HG03045 (cell line): ENCODE measurements at regions not wholly inside any gene's neighbourhood (a gene's known extent, or its start where the extent isn't known, plus 50 kb on each side); places are given as distances from the start of the nearest gene placed in this dataset.

Experiments
- ATAC-seq: cut with Tn5 transposase; IDR thresholded peaks from one replicate; pipeline ENCODE4 v1.9.1; 2021; ENCODE audit warnings: mild to moderate bottlenecking, moderate library complexity; ENCODE audit not compliant: unreplicated experiment

DNA sequence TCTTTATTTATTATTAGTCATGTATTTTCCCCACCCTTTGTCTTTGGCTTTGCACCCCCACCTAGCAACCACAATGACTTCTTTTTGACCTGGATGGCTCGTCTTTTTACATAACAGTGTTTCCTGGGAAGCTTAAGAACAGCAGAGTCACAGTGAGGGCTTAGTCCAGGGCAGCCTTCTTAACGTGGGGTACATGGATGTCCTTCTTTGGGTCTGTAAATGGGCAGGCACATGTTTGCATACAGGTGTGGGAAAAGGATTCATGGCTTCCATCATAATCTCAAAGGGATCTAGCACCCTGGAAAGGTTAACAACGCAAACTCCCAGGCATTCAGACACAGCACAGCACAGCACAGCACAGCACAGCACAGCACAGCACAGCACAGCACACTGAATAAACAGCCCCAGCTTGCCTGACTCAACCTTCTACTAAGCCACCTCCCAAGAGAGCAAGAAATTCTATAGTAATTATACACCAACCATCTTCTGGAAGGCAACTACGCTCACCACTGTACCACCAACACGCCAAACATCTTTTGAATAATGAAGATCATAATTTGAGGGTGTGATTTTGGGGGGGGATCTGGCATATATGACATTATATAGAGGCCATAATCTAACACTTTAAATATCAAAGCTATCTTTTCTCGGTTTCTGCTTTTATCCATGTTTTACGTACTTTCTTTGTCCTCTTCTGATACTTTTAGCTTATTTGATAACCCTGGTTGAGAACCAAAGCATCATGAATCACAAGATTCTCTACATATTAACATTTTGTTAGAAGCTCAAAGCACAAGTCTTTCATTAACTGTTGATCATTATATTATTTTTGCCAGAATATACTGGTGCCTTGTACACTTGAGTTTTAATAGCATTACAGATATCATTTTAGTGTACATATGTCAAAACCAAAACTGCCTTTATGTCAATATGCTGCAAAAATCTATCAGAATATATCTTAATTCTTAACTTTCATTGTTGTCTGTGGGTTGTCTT is 177.2 kb upstream of the KLF14 start:
- no peak for ATAC-seq

DNA sequence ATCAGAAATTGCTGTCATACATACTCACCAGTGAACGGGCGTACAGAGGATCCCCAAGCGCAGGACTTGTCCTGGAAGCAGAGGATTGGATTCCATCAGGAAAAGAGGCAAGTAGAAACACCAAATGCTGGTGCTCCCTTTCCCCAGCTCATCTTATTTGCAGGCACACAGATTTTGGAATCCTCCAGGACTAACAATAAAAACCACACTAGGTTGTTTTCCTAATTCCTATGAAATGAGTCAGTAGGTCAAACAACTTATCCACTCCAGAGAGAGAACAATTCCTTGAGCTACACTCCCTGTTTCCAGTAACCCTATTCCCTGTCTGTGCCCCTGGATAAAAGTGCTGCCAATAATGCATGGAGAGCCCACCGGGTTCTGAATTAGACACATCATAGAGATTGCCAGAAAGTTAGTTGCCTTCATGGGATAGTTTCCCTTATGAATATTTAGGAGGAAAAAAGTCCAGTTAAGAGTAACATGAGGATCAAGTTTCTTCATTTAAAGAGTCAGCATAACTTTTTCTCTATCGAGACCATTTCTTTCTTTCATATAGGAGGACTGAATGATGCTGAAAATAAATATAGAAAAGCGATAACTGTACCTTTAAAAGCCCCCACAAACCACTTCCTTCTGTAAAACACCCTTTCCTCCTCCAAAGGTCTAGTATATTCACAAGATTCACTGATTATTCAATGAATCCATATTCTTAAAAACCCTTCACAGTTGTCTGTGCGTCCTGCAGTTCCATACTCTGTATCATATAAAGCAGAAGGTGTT is 178.3 kb upstream of the KLF14 start:
- ATAC-seq: no peak

DNA sequence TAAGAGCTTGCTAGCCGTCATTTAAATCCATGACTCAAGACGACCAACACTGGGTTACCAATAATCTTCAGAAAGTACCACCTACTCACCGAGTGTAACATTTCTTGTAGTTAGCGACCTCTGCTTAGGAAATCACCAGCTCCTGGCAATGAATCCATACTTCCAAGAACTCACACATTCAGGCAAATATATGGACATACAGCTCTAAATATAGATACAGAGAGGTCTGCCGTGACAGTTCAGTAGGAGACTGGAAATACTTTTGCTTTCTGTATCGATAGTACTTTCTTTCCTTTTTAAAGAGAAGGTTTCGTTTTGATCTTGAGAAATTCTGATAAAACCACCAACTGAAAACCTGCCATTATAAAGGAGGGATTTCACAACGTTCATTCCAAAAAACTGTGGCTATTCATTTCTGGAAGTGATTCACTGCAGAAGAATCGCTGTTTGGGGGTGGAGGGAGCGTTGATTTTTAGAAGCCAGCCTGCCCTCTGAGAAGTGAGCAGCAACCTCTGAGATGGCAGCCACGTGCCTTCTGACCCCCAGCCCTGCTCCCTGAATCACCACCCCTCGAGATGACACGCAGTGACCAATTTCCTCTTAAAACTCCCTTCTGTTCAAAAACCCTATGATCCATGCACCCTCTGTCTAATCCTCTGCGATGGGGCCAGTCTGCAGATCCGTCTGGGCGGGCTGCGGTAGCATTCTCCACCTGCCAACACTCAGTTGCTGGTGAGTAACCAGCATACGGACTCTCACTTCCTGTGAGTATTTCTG is 179.0 kb upstream of the KLF14 start:
- peak; percentile 87 for ATAC-seq

GRCh38 chr7:130913639-130914553 is 179.9 kb upstream of the KLF14 start:
- no peak for ATAC-seq

DNA sequence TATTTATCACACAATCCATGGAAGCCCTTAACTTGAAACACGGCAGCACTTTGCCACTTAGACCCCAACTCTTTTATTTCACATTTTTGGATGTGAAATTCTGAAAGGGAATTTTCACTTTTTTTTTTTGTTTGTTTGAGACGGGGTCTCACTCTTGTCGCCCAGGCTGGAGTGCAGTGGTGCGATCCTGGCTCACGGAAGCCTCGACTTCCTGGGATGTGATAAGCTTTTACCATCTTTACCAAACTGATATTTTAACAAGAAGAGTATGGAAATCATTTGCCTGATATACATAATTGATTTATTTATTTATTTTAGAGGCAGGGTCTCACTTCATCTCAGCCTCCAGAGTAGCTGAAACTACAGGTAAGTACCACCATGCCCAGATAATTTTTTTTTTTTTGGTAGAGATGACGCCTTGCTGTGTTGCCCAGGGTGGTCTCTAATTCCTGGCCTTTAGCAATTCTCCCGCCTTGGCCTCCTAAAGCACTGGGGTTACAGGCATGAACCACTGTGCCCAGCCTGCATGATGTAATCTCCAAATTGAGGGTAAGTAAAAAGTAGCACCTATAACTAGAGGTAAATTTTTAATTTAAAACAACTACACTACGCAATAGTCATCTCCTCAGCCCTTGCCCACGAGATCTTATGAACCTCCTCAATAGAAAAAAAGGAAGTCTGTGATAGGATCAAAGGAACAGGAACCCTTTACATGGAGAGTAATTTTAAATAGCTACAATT is 180.7 kb upstream of the KLF14 start:
- no peak for ATAC-seq

- no peak for ATAC-seq
Measured at GRCh38 chr7:130917669-130918128, 183.7 kb upstream of the KLF14 start.

DNA sequence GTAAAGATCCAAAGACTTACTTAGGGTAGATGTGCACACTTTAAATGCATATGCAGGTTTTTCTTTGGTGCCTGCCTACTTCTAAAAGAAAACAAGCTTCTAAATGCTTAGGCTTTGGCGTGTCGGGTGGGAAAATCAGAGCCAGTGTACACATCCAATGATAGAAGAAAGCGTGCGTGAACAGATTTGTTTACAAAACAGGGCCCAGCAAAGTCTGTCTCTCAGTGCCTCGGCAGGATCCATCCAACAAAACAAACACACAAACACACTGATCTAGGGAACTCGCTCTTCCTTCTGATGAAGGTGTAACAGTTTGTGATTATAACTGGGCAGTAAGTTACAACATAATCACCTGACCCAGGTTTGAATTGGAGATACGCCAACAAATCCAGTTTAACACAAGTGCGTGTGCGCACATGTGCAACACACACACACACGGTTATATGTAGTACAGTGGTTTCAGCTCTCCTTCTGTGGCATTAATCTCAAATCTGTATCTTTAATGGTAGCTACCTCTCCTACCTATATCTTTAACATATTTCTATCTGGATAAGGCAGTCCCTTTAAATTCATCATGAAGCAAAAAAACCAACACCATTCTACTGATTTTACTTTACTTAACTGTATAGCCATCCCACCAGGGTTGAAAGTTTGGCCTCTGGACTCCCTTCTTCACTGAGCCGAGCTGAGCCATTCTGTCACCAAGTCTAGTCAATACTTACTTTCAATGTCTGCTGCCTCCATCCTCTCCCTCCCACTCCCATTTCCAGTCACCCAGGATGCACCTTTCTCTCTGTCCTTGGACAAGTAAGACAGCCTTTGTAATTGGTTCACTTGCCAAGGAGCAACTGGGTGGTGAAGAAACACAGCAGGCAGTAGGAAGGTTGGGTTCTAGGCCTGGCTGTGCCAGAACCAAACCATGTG is 184.4 kb upstream of the KLF14 start:
- peak; percentile 39 for ATAC-seq

GRCh38 chr7:130919316-130920103 is 185.5 kb upstream of the KLF14 start:
- no peak for ATAC-seq

GRCh38 chr7:130920122-130920521 is 186.1 kb upstream of the KLF14 start:
- ATAC-seq: no peak

DNA sequence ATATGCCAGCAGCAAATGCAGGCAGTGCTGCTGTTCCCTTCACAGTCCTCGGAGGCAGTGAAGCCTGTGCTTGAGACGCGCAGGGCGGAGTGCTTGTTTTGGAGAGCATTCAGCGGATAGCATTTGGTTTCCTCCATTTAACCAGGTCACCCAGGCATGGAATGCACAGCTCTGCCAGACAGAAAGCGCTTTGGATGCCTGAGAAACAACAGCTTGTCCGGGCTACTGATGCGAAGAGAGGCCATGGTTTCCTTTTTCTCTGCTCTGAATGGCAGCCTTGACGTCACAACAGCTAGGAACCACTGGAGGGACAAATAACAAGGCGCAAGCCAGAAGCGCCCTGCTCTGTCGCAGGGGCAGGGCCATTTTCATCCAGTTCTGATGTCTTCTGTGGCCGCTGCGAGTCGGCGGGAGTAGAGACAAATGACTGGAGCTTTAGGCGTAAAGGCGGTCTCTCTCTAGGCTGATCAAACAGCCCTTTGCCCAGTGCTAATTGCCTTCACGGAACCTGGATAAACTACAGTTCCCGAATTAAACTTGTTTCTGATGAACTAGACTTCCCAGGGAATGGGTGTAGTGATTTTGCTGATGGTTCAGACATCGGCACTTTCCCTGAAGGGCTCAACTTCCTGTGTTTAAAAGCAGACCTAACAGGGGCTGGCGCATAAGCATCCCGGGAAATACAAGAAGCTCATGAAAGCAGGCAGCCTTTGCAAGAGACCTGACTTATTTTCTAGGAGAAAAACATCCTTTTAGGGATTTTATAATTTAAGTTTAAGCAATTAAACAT is 187.6 kb upstream of the KLF14 start:
- no peak for ATAC-seq

DNA sequence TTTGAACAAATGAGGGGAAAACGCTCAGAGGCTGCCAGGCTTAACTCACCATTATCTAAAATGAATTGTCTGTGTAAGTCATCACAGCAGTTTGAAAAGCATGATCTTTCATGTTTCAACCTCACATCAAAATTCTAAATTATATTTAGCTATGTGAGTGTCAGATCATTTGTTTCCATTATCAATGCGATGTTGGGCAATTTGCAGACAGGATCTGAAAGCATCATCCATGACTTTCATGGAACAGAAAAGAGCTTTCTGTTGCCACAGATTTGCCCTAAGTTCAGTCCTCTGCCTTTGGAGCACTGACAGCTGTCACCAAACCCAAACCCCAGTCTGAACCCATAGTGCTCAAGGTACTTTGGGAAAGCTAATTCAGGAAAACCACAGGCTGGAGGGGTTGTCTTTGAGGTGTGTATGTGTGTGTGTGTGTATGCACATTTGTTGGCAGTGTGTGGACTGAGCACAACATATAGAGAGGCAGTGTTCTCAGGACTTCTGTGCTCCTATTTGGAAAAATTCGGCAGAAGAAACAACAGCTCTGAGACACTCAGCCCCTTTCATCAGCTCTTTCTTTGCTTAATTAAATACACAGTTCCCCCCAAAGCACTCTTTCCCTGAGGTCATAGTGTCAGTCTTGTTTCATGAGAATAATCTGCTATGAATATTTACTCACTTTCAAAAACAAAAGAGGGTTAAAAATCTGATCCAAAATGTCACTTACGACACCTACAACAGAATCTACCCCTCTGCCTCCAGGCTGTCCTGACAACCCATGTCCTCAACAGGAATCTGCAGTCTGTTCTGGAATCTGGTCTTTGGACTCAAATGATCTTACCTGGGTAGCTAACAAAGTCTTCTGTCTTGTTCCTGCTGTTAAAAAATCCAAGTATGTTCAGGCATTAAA is 188.5 kb upstream of the KLF14 start:
- no peak for ATAC-seq

DNA sequence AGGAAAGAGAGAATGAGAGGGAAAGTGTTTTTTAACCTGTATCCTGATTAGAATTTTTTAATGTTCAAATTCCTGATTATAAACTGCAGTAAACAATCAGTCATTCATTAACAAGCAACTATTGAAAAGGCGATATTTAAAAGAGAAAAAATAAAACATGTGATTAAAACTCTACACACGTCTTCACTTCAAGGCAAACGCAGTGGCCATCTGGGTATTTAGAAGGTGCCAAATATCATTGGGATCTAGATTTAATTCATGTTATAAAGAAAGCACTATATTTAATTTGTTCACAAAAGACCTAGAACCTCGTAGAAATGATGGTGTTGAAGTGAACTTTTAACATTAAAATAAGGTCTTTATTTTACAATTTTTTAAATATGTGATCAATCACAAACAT is 189.4 kb upstream of the KLF14 start:
- ATAC-seq: no peak

DNA sequence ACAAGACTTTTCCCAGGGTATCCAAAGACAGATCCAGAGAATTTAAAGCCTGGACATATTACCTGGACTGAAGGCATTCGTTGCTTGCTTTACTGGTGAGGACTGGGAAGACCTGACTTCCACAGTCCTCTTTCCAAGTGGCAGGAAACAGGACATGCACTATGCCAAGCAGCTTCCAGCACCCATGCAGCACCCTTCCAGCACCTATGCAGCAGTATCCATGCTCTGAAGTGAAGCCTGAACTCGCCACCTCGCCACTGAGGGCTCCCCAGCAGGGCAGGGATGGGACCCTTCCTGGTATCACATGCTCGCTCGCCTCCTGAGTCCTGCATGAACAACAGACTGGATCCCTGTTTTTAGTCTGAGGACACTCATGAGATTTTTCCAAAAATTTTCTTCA is 189.9 kb upstream of the KLF14 start:
- ATAC-seq: no peak

- ATAC-seq: no peak
Measured at GRCh38 chr7:130925136-130925794, 191.3 kb upstream of the KLF14 start.
